Superior temporal gyrus (tissue), 1 donor: ENCODE measurements at regions not wholly inside any gene's neighbourhood (a gene's known extent, or its start where the extent isn't known, plus 50 kb on each side); places are given as distances from the start of the nearest gene placed in this dataset.
A peak's percentile ranks its signal among the peaks of the same experiment; 100 is the strongest.
"Not testable (repeated sequence)": the region's sequence is repeated elsewhere in the genome, so short reads cannot be mapped to it uniquely, and the experiment has no call there.

Experiments used
- DNase-seq: peaks from one replicate; pipeline ENCODE4 v3.0.0-alpha.2; 2016; ENCODE audit errors: extremely low spot score

- DNase-seq = not testable (repeated sequence)
These were observed 323.0 kb upstream of the ATP10A start for GRCh38 chr15:26186138-26186537.

DNA sequence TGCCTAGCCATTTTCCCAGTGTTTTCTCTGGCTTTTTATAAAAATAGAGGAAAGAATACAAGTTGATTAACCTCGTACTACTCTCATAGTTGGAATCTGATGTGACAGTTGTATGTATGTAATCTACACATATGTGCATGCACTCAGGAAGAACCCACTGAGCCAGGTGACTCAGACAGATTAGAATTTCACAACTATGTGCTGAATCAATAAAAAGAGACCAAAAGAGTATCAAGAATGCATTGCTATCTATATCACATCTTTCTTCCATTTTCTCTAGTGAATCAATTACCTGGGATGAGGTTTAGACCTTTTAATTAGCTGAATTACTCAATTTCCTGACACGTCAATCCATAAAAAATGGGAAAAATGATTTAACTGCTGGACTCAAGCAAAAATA is 319.3 kb upstream of the ATP10A start:
- DNase-seq = no peak

- DNase-seq = no peak
These were observed 316.8 kb upstream of the ATP10A start for GRCh38 chr15:26179906-26180305.

GRCh38 chr15:26178640-26179220 is 315.6 kb upstream of the ATP10A start:
- no peak for DNase-seq

DNA sequence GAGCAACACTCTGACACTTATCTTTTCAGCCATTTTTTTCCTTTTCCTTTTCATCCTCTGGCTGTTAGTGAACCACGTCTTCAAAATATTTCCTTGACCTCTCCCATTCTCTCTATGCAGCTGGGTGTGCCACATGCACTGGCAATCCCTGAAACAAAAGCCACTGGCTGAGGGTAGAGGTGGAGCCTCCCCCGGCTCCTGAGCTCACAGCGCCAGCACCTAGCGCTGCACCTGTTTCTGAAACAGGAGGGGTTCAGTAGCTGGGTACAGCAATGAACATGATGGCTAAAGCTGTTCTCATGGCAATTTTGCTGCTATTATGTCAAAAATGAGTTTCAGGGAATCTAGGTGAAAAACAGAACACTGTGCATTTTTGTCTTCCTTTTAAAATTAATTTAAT is 314.7 kb upstream of the ATP10A start:
- no peak for DNase-seq

GRCh38 chr15:26176831-26177230 is 313.7 kb upstream of the ATP10A start:
- no peak for DNase-seq

- no peak for DNase-seq
These were observed 308.1 kb upstream of the ATP10A start for GRCh38 chr15:26171266-26171665.

DNA sequence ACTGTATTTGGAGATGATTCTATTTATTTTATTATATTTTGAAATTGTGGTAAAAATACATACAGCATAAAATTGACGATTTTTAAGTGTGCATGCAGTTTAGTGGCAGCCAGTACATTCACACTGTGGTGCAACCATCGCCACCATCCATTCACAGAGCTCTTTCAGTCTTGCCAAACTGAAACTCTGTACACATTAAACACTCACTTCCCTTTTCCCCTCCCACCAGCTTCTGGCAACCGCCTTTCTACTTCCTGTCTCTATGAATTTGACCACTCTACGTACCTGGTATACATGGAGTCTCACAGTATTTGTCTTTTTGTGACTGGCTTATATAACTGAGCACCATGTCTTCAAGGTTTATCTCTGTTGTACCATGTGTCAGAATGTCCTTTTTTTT is 303.3 kb upstream of the ATP10A start:
- no peak for DNase-seq

DNA sequence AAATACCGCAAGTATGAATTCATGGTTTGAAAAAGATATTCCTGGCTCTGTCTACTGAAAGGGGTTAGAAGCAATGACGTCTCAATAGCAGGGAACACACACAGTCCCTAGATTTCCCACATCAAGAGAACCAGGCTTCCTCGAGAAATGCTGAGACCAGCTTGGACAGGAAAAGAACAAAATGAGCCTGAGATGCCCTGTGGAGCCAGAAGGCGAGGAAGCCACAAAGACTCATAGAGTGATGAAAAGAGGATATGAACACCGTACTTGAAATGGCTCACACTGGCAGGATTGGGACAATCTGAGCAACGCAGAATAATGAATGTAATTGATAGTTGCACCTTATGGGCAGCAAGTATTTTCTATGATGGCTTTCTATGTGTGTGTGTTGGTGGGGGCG is 302.4 kb upstream of the ATP10A start:
- DNase-seq = no peak

GRCh38 chr15:26160343-26160742 is 297.2 kb upstream of the ATP10A start:
- DNase-seq = no peak

DNA sequence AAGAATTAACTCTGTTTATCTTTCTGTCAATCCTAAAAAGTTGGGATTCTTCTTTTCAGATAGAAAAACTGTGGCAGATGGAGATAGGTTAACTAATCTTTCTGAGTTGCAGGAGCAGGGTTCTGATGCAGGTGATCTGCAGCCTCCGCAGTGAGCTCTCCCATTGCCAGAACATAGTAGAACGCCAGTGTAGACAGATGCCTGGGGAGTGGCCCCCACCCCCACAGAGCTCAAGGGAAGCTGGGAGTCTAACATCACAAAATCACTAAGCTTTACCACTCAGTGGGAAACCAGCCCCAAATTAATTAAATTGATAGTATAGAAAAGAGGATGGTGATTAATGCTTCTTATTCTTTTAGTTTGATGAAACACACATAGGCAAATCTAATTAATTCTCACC is 295.0 kb upstream of the ATP10A start:
- no peak for DNase-seq

DNA sequence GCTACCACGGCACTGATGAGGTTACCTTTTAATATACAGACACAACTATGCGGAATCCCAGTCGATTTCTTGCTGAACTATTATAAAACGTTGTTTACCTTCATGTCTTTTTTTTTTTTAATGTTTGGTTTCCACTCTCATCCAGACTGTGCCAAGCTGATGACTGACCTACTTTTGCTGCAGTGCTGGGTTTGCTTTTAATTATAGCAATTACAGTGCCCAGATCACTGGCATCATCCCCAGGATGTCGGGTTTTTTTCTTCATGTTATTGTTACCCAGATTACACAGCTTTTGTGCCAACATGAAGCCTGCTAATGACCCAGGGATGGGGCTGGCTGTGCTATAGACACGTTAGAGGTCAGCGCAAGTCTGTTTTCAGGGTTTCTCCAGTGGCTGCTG is 294.0 kb upstream of the ATP10A start:
- peak; percentile 32 for DNase-seq

DNA sequence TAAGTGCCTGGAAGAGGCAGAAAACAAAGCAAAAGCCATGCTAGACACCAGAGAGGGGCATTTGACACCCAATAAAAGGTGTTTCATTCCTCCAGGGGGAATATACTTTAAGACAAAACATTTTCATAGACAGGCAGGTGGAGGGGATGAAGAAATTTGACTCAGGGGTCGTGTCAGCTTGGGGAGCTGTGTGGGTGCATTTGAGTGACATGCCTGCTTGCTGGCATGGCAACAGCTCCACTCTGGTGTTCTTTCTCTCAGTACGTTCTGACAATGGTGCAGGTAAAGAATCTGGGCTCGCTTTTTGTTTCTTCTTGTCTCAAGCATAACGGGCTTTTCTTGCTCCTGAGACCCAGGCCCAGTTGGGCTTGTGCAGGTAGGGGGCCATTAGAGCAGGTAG is 292.9 kb upstream of the ATP10A start:
- DNase-seq = no peak

DNA sequence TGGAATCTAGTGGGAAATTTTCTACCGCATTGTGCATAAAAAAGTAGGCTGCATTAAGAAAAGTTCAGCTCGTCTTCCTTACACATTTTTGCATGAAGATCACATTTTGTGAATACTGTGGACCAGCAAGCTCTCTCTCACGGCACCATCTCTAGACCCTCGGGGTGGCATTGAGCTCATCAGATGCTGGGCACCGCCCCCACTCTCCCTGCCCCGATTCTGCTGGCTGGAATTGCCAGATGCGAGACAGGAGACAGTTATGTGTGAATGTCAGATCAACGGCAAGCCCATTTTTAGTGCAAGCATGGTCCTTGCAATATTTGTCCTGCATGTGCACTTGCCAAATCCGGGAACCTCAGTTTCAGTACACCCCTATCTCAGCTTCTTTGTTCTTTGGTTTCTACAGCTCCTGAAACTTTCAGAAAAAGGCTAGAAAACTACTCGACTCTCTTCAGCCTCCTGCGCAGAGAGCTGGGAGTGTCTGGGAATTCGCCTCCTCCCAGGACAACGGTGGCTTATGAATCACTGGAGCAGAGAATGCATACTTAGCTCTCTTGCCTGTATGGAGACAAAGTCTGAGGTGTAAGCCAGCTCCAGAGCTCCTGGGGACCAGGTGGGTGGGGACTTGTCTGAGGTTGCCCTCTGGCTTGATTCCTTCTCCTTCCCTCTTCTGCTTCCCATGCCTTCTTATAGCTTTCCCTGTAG is 285.2 kb upstream of the ATP10A start:
- no peak for DNase-seq

GRCh38 chr15:26146202-26146601 is 283.1 kb upstream of the ATP10A start:
- DNase-seq = no peak

DNA sequence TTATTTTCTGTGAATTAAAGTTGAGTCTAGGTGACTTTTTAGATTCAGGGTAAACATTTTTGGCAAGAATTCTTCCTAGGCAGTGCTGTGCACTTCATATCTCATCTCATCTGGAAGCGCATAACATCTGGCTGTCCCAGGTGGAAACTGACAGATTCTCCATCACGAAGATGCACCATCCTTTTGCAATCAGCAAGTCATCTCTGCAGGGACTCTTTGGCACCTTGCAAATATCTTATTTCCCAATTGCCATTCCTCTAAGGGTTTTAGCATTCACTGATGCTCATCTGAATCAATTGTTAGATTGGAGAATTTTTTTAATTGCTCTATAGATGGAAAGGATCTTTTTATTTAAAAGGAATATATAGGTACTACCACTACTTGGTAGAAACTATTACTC is 282.7 kb upstream of the ATP10A start:
- DNase-seq = no peak

GRCh38 chr15:26144836-26145235 is 281.7 kb upstream of the ATP10A start:
- DNase-seq = no peak

- no peak for DNase-seq
These were observed 280.1 kb upstream of the ATP10A start for GRCh38 chr15:26143221-26143620.

DNA sequence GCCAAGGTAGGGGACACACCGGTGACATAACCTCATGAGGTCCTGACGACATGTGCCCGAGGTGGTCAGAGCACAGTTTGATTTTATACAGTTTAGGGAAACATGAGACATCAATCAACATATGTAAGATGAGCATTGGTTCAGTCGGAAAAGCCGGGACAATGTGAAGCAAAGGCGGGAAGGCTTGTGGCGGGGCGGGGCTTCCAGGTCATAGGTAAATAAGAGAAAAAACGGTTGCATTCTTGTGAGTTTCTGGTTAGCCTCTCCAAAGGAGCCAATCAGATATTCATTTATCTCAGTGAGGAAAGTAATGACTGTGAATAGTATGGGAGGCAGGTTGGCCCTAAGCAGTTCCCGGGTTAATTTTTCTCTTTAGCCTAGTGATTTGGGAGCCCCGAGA is 271.7 kb upstream of the ATP10A start:
- DNase-seq = no peak

DNA sequence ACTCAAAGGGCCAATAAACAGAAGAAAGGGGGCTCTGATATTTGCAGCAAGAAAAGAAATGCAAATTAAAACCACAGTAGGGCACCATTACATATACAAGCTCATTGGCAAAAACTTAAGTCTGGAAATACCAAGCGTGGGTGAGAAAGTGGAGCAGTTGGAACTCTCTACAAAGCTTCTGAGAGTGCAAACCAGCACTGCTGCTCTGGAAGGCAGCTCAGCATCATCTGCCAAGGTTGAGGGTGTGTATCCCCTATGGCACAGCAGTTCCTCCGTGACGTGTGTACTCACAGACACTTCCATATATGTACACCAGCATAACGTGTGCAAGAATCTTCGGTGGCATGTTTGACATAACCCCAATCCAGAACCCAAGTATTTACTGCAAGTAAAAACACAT is 271.0 kb upstream of the ATP10A start:
- DNase-seq = peak; percentile 53

DNA sequence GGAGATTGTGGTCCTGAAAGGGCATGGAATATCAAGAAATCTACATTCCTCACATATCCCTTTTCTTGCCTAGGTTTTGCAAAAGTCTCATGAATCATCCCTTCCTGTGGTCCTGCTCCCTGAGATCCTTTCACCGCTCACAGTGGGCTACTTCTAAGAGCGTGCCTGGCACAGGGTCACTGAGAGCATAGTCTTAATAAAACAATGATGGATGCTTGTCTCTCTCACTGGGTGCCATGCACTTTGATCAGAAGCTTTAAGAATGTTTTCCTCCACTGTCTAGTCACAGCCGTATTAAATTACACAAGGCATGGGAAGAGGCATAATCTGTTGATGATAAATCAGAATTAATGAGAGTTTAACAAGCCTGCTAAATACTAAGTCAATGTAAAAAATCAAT is 269.7 kb upstream of the ATP10A start:
- no peak for DNase-seq

GRCh38 chr15:26129852-26130251 is 266.7 kb upstream of the ATP10A start:
- DNase-seq = no peak

DNA sequence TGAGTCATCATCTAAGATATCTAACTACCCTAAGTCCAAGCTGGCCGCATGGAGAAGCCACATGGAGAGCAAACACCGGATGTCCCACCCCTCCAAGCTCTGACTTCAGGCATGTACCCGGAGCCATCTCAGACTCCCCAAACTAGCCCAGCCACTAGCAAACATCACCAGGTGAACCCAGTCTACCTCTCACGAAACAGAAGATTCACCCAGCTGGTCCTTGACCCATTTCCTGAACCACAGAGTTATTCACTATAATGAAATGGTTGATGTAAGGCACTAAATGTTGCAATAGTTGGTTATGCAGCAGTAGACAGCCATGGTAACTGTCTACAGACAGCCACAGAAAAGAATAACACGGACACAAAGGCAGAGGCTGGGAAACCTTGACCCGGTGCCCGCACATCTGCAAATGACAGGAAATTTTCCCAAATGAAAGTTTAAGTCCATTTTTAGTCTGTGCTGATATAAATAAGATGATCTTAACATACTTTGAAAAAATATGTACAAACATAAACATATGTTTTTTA is 265.5 kb upstream of the ATP10A start:
- no peak for DNase-seq
